DLD1 (cell line): ENCODE measurements at regions not wholly inside any gene's neighbourhood (a gene's known extent, or its start where the extent isn't known, plus 50 kb on each side); places are given as distances from the start of the nearest gene placed in this dataset.
"Not testable (repeated sequence)": the region's sequence is repeated elsewhere in the genome, so short reads cannot be mapped to it uniquely, and the experiment has no call there.

Experiments
- in situ Hi-C: cut with HindIII; loops from 2 replicates; pipeline ENCODE4 v1.10.0; 2017; ENCODE audit warnings: low sequenced_read_pairs

DNA sequence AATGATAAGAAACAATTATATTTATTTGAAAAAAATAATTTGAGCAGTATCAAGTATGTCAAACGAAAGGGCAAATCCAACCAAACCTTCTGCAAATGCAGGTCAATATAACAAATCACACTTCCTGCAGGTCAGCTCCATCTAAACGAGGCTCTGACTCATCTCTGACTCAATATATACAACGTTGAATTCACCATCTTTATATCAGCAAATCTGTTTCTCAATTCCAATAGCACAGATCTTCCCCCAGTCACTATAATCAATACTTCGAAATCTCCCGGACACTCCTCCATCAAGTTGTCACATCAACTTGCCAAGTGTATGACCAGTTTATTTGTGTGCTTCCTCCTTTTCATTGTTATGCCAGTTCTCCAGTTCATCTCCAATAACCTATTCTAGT is 388.9 kb downstream of the ZEB2 start:
- in situ Hi-C loops = no loop called here

DNA sequence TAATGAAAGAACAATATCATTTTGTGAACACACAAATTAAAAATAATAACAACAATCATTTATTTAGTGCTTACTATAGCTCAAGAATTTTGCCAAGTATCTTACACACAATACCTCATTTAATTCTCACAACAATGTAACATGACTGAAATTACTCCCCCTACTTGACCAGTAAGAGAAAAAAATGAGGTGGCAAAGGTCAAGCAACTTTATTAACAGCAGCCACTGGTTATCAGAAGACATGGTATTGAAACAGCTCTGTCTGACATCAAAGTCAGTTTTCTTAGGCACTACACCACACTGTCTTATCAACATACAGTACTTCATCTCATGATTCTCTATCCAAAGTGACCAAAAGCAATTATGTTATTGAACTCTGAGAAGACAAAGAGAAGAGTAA is 389.4 kb downstream of the ZEB2 start:
- in situ Hi-C loops = no loop called here

- in situ Hi-C loops = no loop called here
Observed at GRCh38 chr2:144128130-144128746, 391.7 kb downstream of the ZEB2 start.

DNA sequence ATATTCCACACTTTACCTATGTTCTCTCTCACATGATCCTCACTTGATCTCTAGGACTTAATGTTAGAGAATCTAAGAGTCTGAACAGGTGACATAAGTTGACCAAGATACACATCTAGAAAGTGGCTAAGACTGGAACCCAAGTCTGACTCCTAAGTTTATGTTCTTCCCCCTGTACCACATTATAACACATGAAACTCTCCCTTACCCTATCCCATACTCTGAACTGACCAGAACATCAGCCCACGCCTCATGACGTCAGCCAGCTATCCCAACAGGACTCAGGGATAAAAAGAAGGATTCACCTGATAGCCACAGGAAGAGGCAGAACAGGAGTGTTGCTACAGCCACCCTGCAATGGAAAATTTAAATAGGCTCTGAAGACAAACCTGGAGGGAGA is 392.2 kb downstream of the ZEB2 start:
- in situ Hi-C loops = no loop called here

DNA sequence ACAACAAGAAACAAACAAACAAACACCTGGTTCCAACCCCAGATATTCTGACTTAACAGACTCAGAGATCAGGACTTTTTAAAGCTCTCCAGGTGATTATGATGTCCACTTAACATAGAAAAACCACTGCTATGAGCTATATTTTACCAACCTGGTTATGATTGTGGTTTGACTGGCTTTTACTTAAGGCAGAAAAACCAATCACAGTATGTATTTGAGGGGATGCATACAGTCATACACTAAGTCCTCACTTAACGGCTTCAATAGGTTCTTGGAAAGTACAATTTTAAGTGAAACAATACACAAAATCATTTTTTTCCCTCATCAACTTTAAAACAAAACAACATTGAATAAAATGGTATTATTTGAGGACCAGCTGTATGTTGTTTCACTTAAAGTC is 393.6 kb downstream of the ZEB2 start:
- in situ Hi-C loops = no loop called here

DNA sequence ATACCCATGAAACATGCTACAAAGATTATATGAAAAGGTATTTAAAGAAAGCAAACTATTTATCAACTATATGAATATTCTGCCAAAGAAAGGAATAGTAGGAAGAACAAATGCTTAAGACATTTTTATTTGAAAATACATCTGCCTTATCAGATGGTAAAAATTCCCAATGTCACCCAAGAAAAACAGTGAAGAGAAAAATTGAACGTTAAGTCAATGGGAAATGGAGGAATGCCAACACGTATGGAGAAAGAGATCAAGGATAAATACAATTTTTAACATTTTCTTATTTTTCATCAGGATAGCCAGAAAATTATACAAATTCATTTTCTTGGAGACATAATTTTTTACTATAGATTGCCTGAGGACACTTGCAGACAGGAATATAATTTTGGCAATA is 394.2 kb downstream of the ZEB2 start:
- in situ Hi-C loops = no loop called here

GRCh38 chr2:144124882-144125281 is 395.0 kb downstream of the ZEB2 start:
- in situ Hi-C loops = no loop called here

GRCh38 chr2:144120487-144120886 is 399.4 kb downstream of the ZEB2 start:
- in situ Hi-C loops = no loop called here

GRCh38 chr2:144117086-144117485 is 402.8 kb downstream of the ZEB2 start:
- in situ Hi-C loops = no loop called here

GRCh38 chr2:144115739-144116291 is 404.1 kb downstream of the ZEB2 start:
- in situ Hi-C loops = no loop called here

GRCh38 chr2:144114760-144115159 is 405.2 kb downstream of the ZEB2 start:
- in situ Hi-C loops = no loop called here

DNA sequence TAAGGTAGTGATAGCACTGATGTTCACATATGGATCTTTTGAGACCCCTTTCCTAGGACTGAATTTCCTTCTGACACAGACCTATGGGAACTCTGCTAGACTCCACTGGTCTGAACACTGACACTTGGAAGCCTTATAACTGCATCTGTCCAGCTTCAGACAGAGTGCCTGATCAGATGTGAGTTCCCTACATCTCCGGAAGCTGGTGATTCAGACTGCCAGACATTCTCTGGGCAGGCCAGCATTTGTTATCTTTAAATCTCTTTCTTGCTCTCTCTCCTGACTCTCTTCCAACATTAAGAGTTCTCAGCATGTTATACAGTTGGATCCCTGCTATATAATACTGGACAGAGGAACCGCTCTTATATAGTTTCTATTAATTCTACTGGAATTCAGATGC is 408.5 kb downstream of the ZEB2 start:
- in situ Hi-C loops = no loop called here

DNA sequence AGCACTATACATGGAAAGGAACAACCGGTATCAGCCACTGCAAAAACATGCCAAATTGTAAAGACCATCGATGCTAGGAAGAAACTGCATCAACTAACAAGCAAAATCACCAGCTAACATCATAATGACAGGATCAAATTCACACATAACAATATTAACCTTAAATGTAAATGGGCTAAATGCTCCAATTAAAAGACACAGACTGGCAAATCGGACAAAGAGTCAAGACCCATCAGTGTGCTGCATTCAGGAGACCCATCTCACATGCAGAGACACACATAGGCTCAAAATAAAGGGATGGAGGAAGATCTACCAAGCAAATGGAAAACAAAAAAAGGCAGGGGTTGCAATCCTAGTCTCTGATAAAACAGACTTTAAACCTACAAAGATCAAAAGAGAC is 413.8 kb downstream of the ZEB2 start:
- in situ Hi-C loops = not testable (repeated sequence)

- in situ Hi-C loops = no loop called here
Observed at GRCh38 chr2:144102386-144102785, 417.5 kb downstream of the ZEB2 start.

DNA sequence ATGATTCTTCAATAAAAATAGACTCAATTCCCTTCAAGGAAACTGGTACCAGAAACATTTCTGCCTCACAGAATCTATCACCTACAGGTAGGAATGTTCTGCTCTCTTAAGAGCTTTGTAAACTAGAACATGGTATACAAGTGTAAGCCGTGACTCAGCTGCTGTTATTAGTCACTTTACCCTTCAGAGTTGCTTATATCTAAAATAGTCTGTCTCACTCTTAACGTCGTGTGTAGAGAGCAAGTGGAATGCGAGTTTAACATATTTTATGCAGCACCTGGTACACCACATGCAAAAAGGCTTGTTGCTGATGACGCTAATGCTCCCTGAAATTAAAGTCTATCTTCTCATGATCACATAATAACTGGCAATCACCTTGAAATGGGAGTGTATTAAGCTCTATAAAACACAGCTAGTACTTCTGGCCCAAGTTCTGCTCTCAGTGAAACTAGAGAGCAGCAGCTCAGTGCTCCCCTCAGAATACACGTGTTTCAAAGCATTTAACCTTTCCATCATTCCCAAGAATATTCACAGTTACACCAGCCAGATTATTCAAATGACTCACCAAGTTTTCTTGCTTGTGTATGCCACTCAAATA is 420.0 kb downstream of the ZEB2 start:
- in situ Hi-C loops = loop anchor here (25.0 kb wide), 1 partner anchor 212 kb away; no protein-coding TSS in a partner anchor

DNA sequence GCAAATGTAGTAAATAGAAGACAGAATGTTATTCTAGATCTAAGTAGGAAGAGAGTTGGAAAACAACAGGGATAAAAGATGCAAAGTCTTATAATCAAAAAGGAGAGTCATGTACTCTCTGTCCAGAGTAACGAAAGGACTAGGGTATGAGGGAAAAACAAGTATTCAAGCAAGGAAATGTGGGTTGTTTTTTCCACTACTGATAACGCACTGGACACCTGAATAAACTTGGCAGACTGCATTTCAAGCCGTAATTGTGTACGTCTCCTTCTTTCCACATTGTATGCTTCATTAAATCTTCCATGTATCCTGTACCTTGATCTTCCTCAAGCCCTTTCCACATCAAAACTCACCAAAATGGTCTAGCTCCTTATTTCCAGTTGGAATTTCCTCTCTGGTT is 420.6 kb downstream of the ZEB2 start:
- in situ Hi-C loops = loop anchor here (25.0 kb wide), 1 partner anchor 213 kb away; no protein-coding TSS in a partner anchor

DNA sequence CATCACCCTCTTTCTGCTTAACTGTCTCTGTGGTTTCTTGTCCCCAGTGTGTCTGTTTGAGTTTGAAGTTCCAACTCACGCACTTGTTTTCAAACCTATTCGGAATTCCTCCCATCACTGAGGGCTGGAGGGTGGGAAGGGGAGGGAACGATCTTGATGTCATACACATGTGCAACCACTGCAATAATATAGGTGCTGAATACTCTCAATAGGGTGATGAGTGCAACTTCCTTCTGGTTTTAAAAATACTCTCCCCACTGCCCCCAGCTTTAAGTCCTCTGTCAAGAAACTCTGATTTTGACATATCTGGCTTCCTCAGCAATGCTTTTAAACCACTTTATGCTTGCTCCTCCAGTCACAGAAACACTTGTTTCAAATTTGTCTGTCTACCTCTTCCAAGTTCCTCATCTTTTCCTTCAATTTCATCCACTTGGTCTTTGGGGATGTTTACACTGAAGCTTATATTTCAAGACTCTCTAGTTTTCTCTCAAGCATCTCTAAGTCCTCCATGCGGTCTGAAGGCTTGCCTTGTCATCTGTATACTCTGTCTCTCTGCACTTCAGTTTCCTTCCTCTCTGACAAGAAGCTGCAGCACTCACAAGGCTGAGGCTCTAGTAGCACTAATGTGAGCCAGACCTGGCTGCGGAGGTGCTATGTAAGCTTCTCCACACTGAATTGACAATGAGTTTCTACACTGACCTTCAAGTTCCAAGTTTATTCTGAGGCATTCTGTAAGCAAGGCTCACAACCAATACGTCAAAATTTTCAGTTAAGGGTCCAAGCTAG is 422.3 kb downstream of the ZEB2 start:
- in situ Hi-C loops = loop anchor here (25.0 kb wide), 1 partner anchor 215 kb away; no protein-coding TSS in a partner anchor

DNA sequence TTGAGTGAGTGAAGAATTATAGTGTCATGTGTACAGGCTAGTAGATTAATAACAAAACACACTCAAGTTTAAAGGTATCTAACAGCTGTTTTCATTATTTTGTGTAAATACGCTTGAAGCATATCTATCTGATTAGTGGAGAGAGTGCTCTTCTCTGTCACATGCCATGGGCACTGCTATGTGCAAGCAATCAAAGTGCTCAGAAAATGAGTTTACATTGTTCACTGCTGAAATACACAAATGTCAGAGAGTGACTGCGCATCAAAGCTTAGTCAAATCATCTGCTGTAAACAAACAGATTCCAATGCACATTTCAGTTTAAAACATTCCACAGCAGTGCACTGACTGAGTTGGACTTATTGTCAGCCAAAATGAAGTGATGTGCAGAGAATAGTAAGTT is 423.4 kb downstream of the ZEB2 start:
- in situ Hi-C loops = loop anchor here (25.0 kb wide), 1 partner anchor 216 kb away; no protein-coding TSS in a partner anchor

- in situ Hi-C loops = loop anchor here (25.0 kb wide), 1 partner anchor 218 kb away; no protein-coding TSS in a partner anchor
Observed at GRCh38 chr2:144094408-144095151, 425.3 kb downstream of the ZEB2 start.

- in situ Hi-C loops = loop anchor here (25.0 kb wide), 1 partner anchor 221 kb away; no protein-coding TSS in a partner anchor
Observed at GRCh38 chr2:144091622-144092021, 428.3 kb downstream of the ZEB2 start.

DNA sequence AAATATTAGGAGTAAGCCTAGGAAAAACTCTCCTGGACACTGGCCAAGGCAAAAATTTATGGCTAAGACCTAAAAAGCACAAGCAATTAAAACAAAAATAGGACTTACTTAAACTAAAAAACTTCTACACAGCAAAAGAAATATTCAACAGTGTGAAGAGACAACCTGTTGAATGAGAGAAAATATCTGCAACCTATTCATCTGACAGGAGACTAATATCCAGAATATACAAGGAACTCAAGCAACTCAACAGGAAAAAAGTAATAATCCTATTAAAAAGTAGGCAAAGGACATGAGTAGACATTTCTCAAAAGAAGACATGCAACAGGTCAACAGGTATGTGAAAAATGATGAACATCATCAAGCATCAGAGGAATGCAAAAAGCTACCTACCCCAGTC is 431.1 kb downstream of the ZEB2 start:
- in situ Hi-C loops = loop anchor here (25.0 kb wide), 1 partner anchor 223 kb away; no protein-coding TSS in a partner anchor
